GM19467 (cell line): ENCODE measurements at regions not wholly inside any gene's neighbourhood (a gene's known extent, or its start where the extent isn't known, plus 50 kb on each side); places are given as distances from the start of the nearest gene placed in this dataset.

Experiments used
- ATAC-seq: cut with Tn5 transposase; IDR thresholded peaks from one replicate; pipeline ENCODE4 v1.9.1; 2021; ENCODE audit warnings: mild to moderate bottlenecking, moderate library complexity; ENCODE audit not compliant: unreplicated experiment

DNA sequence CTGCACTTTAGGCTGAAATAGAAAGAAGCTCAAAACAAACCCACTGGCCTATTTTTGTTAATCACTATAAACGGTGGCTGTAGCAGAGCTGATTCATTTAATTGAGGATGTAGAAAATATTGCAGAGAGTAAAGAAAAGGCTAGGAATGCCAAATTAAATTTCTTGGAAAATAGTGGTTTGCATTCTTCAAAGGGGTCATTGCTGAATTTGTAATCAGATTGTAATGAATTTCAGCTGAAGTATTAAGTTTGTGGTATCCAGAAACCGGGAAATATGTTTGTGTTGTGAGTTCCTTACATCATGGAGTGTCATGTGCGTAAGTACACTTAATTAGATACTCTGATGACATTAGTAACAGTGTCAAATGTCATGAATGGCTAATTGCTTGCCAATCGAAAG is 203.0 kb downstream of the SAMD5 start:
- ATAC-seq = no peak

DNA sequence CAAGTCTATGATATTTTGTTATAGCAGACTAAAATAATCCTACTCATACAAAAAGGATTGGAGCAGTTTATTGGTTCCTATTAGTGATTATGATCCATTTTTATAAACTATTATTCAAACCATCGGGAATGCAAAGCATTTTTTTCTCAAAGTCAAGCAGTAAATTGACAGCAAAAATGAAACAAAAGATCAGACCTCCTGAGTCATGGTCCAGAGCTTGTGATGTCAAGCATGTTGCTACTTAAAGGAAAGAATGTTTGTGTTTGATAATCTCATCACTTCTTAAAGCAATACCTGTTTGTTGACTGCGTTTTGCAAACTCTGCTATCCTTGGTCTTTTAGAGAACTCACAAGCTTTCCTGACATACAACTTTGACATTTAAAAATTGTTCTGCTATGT is 204.4 kb downstream of the SAMD5 start:
- no peak for ATAC-seq

DNA sequence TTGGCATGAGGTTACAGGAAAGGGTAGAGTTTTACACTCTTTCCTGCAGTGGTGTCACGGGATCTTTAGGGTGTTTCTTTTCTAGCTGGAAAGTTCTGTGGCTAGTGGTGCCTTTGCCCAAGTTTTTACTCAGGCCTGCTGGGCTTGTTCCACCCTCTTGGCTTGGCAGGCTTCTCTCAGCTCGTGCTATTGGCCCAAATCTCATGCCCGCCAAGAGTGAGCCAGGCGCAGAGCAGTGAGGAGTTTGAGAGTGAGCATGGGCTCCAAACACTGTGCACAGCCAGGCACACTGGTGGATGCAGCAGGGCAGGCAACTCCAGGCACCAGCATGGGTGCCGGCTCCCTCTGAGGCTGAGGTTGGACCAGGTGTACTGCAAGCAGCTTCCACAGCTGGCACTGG is 206.5 kb downstream of the SAMD5 start:
- ATAC-seq = no peak

DNA sequence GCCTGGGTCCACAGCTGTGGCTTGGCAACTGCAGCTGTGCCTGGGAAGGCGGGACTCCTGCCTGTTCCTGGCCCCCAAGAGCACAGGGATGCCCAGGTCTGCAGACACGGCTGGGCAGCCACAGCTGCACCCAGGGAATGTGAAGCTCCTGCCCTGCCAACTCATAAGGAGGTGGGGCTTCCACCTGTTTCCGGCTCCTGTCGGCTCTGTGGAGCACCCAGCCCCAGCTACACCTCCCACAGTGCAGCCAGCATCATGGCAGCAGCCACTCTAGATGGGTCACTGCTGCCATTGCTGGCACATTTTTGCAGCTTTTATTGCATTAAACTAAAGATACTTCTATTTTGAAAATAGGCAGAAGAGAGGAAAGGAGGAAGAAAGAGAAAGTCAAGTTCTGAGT is 207.9 kb downstream of the SAMD5 start:
- ATAC-seq = no peak

DNA sequence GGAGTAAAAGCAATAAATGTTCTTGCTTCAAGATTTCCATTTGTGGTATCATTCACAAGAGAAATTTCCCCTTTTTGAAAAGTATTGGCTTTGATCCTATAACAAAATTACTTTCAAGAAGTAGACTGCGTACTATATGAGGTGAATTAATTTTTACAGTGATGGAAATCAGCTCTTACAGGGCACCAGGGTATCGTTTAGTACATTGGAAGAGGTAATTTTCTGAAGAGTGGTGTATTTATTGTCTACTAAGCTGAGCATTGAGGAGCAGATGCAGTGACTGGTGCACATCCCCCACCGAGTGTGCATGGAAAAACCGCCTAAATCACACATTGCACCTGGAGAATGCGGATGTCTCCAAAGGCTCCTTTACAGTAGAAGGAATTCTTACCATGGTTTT is 209.5 kb downstream of the SAMD5 start:
- ATAC-seq = no peak

DNA sequence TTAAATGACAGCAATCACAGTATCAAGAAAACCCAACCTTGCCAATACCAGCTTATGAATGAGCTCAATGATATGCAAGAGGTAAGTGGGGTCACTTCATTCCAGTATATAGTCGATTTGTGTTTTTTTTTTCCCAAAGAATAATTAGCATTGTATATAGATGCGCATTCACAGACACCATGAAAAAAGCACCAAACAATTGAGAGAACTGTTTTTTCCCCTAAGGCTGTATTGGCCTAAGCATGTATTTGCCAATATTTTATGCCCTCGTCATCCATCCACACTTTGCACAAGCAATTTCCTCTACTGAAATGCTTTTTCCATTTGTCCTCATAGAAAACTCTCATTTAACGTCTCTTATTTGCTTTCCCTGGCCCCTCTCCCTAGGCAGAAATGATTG is 213.7 kb downstream of the SAMD5 start:
- no peak for ATAC-seq

DNA sequence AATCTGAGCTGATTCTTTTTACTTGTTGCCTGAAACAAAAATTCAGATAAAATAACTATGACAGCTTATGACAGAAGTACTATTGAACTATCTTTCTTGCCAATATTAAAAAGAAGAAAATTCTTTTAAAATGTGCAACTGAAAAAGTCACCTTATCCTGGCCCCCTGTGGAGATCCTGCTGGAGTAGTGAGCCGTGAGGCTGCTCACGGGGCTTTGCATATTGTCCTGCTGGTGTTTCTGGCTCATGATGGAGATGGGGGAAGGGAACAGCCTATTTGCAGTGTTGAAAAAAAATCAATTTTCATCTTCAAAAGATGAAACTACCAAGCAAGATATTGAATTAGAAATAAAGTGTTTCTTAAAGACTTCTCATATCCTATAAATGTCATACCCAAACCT is 216.0 kb downstream of the SAMD5 start:
- ATAC-seq = no peak

DNA sequence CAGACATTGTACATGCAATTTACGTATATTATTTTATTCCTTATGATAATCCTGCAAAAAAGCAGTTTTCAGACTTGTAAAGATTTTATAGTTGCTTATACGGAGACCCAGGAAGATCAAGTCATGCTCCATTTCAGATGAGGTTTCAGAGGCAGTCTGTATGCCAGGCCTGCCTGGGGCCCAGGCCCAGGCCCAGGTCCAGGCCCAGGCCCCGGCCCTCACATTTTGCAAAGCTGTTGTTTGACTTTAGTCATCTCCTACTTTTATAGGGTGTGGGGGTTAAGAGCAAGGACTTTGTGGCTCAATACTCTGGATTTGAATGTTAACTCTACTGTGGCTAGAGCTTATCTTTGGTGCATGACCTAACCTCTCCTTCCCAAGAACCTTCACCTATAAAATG is 217.9 kb downstream of the SAMD5 start:
- no peak for ATAC-seq

DNA sequence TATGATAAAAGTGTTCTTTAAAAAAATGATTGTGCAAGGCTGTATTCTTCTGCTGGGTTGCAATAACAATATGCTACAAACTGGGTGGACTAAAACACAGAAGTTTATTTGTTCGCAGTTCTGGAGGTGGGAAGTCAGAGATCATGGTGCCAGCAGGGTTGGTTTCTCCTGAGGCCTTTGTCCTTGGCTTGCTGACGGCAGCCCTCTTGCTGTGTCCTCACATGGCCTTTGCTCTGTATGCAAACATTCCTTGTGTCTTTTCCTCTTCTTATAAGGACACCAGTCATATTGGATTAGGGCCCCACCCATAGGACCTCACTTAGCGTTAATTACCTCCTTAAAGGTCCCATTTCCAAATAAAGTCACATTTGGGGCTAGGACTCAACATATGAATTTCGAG is 220.4 kb downstream of the SAMD5 start:
- ATAC-seq = no peak

DNA sequence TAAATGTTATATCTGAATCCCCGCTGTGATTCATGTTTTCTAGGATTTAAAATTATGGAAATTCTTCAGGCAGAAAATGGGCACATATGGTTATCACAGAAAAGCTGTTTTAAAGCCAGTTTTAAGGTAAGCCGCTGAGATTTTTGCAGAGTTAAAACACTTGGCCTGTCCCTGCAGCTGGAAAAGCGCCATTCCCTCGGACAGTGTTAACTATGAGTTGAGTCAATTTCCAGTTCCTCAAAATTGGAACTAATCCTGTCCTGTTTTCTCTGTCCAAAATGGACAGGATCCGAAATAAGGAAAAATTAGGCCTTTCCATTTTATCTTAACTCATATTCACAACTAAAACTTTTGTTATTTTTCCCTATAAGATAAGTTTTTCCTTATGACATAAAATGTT is 225.2 kb downstream of the SAMD5 start:
- ATAC-seq = no peak

DNA sequence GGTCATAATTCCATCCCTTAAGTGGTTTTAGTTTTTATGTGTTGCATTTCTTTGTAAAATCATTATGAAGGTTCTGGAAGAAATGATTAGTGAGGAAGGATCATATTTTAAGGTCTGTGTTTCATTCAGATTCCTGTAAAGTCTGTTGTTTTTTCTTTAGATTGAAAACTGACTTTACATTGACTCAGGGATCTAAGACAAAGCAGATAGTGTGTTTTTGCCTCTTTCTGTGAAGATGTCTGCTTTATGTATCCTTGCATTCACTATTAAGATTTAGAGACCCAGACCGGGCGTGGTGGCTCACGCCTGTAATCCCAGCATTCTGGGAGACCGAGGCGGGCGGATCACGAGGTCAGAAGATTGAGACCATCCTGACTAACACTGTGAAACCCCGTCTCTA is 225.7 kb downstream of the SAMD5 start:
- ATAC-seq = no peak

DNA sequence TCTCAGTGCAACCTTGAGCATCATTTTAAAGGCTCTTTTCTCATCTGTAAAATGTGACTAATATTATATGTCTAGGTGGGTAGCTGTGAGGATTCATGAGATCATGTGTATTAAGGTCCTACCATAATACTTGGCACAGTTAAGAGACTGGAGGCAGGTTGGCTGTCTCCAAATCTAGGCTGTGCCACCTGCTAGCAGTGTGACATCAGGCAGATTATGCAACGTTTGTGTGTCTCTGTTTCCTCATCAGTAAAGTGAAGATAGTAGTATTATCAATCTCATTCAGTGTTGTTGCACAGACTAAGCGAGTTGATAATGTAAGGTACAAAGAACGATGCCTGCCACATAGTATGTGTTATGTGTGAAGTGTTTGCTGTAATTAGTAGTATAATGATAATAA is 227.4 kb downstream of the SAMD5 start:
- no peak for ATAC-seq

DNA sequence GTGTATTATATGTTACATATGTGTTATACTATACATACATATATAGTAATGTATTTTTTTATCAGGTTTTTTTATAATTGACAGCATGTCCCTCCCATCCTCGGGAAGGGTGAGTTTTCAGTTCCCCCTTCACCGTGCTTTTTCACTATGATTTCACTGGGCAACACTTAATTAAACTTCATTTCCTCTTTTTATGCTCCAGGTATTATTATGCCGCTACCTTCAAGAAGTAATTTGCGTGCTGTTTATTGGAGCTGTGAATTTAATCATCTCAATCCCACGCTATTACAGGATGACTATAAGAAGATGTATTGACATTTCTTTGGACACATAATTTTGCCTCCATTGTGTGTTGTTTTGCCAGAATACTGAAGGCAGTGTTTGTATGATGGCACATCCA is 228.6 kb downstream of the SAMD5 start:
- ATAC-seq = no peak

DNA sequence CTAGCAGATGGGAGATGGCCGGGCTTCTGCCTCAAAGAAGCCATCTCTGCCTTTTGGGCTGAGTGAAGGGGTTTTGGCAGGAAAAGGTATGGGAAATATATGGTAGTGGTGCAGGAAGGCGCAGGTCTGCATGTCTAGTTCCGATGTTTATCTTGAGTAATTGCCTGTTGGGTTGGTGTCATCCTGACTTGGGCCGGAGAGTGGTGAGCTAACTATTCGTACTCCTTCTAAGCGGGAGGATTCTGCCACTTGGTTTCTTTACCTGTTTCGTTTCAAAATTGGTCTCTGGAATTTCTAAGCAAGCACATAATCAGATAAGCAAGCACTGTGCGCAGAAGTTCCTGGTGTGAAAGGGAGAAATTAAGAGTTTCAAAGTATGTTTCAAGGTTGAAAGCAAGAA is 229.6 kb downstream of the SAMD5 start:
- ATAC-seq = no peak

DNA sequence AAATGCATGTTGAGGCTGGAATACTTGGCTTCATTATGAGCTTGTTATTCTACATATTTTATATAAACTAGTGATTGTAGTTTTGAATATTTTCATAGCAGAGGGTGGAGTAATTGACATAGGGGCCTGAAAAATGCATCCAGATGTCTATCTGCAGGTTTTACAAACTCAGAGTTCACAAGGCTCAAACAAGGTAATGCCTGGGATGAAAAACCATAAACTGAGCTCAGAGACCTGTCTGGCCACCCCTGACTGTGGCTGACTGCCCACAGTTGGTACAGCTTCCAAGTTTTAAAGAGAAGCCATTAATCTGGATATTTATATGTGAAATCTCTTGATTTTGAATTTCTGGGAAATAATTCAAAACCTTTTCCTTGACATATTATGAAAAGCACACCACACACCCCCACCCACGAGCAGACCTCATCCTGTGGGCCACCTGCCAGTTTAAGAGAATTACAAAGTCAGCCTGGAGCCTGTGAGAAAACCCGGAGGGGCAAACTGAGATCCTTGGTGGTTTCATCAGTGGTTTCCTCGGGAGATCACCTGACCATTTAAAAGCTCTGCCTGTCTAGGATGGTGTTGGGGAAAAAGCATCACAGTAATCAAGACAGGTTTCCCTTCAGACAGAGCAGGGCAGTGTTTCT is 230.1 kb downstream of the SAMD5 start:
- ATAC-seq = no peak

DNA sequence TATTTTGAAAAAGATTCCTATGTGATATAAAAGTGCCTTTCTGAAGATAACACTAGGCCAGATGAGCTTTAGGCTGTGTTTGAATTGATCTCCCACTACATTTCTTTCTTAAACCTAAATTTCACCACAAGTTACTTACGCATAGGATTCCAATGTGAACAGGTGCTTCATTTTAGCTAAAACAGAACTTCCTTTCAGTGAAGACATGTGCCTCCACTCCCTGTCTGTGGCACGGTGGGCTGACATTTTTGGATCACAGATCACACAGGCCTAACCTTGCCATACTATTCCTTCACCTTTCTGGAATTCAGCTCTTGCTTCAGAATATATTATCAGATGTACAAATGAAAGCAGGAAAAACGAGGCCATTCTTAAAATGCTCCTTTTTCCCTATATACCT is 231.8 kb downstream of the SAMD5 start:
- no peak for ATAC-seq

DNA sequence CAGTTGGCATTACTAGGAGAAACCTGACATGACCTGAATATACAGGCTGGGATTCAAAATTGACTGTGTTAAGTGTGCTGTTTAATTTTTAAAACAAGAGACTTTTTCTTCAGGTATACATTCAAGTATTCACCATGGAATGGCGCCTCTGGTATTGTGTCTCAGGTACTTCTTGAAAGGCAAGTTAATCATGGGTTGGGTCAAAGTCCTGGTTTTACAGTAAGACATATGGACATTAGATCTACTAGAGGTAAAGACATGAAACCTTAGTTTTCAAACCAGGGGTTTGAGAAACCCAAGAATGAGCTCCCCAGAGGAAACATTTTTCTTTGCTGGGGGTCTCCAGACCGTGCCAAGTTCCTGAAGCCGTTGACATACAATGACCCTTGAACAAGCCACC is 232.4 kb downstream of the SAMD5 start:
- no peak for ATAC-seq

DNA sequence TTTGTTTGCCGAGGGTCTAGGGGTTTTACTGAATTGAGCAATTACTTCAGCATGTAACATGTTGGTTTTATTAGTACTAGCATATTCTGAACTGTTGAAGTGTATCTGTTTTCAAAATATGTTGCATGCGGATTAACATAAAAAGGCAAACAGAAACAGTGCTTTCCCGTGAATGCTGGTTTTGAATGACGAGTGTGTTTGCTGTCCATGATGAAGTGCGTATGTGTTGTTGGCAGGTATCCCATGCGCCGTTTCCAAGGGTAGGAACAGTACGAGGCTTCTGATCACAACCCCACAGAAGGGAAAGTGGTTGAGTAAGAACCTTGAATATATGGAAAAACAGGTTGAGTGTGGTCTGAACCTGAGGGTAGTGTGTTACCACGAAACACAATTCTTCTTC is 232.9 kb downstream of the SAMD5 start:
- ATAC-seq = no peak

DNA sequence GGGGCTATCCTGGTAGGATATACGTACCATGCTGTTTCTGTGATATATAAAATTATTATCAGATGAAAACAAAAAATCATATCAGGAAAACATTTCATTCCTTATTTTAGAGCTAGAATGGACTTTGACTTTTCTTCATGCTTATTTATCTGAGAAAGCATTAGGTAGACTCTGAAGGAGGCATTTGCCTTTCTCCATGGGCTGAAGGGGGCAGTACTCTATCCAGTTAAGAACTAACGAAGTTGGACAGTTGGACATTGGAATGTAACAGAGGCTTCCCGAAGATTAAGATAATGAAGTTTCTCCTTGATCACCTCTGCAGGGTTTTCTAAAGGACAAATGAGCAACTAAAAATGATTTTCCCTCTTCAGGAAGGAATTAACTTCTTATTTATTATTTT is 233.9 kb downstream of the SAMD5 start:
- no peak for ATAC-seq

DNA sequence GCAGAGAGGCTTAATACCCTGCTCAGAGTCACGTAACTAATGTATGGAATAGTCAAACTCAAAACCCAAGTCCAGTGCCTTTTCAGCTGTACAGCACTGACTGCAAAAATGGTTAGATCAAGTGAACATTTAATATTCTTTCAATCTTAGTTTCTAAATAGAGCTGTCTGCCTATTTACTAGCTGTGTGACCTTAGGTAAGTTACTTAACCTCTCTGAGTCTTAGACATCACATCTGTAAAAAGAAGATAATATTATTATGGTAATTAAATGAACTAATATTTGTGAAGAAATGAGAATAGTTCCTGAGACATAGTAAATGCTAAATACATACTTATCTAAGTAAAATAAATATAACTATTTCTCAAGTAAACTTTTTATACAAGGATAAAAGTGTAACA is 235.5 kb downstream of the SAMD5 start:
- ATAC-seq = no peak

DNA sequence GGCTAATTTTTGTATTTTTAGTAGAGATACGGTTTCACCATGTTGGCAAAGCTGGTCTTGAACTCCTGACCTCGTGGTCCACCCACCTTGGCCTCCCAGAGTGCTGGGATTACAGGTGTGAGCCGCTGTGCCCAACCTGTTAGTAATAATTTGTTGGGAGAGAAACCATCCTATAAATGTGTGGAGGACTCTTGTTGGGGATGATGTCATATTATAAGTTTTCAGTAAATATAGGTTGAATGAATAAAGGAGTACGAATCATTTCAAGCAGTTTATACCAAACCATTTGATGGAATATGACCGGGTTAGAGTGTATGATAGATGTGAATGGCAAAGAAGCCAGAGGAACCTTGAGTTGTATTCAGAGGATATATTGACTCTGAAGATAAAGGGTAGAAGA is 240.8 kb downstream of the SAMD5 start:
- no peak for ATAC-seq

DNA sequence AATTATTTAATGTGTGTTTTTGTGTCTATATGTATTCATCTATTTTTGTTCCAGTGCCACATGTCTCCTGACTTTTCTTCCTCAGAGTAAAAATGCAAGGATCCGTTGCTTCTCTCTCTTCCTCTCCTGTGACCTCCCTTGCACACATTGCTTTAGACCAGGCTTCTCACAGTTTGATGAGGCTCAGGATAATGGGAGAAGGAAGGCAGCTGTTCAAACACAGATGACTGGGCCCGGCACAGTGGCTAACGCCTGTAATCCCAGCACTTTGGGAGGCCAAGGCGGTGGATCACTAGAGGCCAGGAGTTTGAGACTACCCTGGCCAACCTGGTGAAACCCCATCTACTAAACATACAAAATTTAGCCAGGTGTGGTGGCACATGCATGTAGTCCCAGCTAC is 241.9 kb downstream of the SAMD5 start:
- no peak for ATAC-seq

DNA sequence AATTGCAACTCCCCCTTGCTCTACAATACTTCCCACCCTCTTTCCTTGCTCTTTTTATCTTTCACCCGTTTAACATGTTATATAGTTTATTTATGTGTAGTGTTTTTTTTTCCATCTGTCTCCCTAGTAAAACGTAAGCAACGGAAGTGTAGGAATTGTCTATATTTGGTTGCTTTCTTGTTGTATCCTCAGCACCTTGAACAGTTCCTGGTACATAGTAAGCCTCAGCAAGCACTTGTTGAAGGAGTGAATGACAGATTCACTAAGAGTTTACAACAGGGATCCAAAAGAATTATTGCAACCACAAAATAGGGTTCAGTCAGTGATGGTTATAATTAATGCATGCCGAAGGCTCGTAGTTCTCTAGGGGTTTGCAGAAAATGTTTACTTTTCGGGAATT is 242.7 kb downstream of the SAMD5 start:
- ATAC-seq = no peak
